8988T (cell line): ENCODE measurements at regions not wholly inside any gene's neighbourhood (a gene's known extent, or its start where the extent isn't known, plus 50 kb on each side); places are given as distances from the start of the nearest gene placed in this dataset.

Experiments
- DNase-seq: peaks from one replicate; pipeline ENCODE4 v3.0.0; 2011

GRCh38 chr15:96747291-96747690 lies 416.8 kb downstream of the NR2F2 start:
- no peak for DNase-seq

GRCh38 chr15:96750361-96750760 lies 419.9 kb downstream of the NR2F2 start:
- DNase-seq: no peak

GRCh38 chr15:96756146-96756545 lies 425.6 kb downstream of the NR2F2 start:
- no peak for DNase-seq

- no peak for DNase-seq
These were observed 426.2 kb downstream of the NR2F2 start for GRCh38 chr15:96756656-96757055.

DNA sequence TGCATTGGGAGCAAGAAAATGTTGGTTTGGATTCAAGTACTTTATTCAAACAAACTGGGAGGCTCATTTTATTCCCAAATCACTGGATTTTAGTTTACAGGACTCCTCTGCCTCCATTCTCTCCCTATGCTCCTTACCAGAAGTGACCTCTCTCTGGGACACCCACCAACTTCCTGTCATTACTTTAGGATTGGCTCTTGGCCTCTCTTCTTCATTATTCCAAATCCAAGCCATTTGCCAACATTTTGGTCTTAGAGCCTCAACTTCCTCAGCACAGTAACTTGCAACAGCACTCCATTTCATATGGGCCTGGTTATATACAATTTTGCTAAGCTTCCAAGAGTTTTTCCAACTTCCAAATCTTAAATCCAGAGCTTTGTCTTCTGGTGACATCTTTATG lies 432.1 kb downstream of the NR2F2 start:
- DNase-seq: no peak

DNA sequence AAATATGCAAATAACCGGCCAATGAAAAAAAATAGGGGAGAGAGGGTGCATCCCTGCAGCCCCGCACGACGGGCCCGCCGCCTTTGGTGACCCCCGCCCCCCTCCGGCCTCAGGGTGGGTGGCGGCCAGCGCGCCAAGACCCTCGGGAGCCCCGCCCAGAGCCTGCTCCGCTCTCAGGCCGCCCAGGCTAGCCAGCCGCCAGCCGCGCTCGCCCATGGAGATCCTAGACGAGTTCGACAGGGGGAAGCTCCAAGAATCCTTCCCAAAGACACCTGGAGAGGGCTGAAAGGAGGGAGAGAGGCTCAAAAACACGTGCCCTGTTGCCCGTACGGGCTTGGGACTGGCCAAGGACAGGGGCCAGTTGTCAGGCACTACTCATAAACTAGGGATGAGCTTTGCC lies 434.0 kb downstream of the NR2F2 start:
- DNase-seq: no peak

- DNase-seq: no peak
These were observed 434.4 kb downstream of the NR2F2 start for GRCh38 chr15:96764946-96765345.

DNA sequence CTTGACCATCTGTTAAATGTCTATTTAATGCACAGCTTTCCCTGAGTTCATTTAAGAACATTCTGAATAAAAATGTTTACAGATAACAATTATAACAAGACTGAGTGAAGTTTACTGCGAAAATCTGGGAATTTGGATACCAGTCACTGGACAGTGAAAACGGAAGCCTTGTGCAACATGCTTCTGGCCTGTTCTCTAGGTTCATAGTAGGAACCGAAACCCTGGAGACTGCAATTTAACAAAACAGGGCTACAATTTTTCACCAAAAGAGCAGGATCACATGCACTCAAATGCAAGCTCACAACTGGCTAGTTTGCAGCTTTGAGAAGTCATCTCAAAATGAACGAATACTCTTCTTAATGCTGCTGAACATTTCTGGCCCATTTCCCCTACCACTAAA lies 435.9 kb downstream of the NR2F2 start:
- no peak for DNase-seq

DNA sequence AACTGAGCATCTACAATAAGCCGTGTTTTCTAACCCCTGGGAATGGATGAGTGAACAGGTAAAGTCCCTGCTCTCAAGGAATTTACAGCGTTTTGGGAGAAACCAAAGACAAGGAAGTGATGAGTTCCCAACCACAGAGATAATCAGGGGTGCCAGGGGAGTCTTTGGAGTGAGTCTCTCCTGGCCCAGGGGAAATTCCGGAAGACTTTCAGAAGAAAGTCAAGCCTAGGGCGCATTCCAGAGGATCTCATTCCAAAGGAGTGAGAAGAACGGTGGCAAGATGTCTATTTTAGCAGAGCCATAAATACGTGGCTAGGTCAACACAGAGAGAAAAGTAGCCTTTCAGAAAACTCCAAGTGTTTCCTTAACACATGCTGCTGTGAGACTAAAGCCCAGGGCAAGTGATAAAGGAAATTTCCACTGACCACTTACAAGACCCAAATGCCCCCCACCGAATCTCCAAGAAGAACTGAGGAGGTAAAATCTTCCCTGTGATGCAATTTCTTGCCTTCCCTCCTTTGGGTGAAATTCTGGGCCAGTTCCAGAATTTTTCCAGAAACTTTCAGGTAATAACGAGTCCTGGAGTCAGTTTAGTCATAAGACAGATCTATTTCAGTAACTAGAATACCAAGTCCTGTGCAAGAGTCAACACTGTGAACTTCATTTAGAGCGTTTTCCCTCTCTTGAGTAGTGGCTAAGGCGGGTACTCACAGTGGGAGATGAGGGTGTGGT lies 437.4 kb downstream of the NR2F2 start:
- peak; percentile 31 for DNase-seq

DNA sequence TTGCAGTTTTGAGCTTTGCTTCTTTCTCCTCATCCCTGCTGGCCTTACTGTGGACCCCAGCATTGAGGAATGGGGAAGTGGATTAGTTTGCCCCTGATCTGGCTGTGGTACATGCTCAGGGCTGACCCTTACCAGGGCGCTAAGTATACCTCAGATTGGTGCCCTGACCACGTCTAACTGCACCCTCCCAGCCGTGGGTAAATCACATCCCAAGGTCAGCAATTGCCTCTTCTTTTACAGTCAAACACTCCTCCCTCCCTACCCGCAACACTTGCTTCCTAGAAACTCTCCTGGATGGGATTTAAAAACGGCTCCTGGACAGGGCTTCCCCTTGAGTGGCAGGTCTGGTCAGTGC lies 437.9 kb downstream of the NR2F2 start:
- DNase-seq: no peak

DNA sequence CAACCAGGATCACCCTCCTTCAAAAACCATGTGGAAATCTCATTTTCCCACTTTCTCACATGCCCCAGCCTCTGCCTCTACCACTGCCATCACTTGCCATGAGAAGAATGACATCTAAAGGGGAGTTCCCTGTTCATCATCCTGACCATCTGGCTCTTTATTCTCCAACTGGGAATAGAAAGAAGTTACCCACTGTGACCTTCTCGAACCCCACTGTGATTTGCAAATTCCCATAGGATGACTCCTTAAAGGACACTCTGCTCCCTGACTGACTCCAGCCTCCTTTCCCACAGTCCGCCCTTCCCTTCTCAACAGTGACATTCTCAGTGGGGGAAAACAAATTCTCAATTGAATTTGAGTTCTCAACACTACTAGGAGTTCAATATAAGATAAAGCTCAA lies 440.5 kb downstream of the NR2F2 start:
- no peak for DNase-seq

DNA sequence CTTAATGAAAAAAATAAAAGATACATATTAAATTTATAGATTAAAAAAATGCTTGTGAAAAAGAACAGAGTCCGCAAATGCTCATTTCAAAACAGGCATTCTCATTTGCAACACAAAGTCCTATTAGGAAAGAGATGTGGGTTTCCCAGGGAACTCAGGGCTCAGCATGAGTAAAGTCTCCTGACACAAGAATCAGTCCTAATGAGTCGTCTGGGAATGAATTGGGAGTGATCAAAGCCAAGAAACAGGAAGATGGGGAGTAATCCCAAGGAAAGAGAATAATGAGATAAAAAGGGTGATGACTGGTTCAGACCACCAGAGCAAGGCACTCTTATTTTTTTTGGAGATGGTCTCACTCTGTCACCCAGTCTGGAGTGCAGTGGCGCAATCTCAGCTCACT lies 443.7 kb downstream of the NR2F2 start:
- DNase-seq: no peak

- DNase-seq: no peak
These were observed 453.2 kb downstream of the NR2F2 start for GRCh38 chr15:96783746-96784145.

DNA sequence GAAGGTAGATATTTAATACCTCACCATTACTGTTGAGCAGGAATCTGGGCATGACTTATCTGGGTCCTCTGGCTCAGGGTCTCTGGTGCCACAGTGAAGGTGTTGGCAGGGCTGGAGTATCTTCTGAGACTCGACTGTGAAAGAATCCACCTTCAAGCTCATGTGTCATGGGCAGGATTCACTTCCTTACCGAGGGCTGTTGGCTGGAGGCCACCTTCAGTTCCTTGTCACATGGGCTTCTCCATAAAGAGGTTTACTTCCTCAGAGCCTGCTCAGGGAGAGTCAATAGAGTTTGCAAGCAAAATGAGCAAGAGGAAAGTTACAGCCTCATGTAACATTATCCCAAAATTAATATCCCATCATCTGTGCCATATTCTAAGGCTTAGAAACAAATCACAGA lies 459.5 kb downstream of the NR2F2 start:
- DNase-seq: no peak

- no peak for DNase-seq
These were observed 461.7 kb downstream of the NR2F2 start for GRCh38 chr15:96792216-96792615.

GRCh38 chr15:96796841-96797240 lies 466.3 kb downstream of the NR2F2 start:
- no peak for DNase-seq

DNA sequence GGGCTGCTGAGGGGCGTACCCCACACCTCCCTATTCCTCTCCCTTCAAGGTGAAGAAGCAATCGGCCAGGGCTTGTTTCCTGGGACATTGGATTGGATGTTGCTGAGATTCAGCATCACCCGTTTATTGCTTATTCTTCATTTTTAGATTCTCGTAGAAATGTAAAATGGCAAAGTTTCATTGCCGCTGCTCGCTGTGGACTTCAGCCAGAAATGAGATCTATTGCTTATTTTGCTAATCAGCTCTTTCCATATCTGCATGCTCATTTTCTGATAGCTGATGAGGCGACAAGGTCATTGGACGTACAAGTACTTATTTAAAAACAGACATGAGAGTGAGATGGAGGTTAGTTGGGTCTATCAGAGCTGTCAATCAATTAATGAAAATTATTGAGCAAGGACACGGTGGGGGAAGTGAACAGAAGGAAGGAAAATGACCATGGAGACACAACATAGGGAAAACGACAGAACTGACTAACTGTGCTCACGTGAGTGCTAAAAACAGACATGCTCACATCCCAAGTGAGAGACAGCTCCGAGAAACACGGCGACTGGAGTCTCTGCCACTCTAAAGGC lies 471.2 kb downstream of the NR2F2 start:
- DNase-seq: no peak

DNA sequence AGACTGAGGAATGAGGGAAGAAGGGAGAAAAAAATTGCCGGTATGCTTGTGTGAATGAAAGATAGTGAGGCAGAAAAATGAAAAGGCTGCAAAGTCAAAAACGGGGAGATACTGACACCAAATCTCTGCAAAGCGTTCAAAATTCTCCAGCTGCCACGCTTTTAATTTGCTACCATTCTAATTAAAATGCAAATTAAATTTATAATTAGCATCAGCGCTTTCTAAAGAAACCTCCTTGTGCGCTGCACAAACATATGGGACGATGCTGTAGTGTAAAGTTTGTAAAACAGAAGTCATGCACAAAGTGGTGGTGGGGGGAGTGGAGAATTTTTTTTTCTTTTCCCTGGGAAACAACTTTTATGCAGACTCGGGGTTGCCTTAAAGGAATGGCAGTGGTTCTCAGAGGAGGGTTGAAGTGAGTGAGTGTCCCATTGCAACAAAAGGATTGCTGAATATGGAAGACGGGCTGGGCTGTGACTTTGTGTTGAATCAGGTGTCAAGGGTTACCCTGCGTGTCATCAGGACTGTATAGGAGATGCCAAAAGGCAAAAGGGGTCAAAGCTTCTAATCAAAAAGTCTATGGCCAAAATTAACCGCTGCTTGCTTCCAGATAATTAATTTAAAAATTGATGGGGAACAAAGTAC lies 472.2 kb downstream of the NR2F2 start:
- no peak for DNase-seq

DNA sequence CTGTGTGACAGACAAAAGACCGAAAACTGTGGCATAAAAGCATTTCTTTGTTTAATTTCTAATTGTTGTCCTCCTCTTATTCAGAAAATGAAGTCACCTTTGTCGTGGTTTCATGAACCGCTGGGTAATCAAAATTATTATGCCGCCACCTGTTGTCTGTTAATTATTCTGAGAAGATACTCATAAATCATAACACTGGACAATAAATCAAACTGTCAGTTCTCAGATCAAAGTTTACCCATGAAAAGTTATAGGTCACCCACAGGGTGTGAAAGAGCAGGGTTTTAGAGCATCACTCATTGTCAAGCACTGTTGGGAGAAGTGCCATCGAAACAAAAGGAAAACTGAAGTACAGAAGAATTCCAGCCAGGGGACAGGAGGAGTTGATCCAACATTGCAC lies 474.3 kb downstream of the NR2F2 start:
- DNase-seq: no peak

DNA sequence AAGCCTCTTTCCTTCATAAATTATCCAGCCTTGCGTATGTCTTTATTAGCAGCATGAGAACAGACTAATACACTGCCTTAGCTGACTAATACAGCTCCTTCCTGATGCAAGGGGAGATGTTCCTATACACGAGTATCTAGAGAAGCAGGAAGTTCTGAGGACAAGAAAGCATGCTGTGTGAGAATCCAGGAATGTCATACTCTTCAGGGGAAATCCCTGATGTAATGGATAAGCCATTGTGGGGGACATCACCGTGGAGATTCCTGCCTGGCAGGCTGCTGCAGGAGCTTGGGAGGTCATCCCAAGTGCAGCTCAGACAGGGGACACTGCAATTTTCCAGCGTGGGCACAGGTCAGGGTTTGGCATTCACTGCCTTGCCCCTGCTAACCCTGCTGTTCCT lies 476.9 kb downstream of the NR2F2 start:
- no peak for DNase-seq

DNA sequence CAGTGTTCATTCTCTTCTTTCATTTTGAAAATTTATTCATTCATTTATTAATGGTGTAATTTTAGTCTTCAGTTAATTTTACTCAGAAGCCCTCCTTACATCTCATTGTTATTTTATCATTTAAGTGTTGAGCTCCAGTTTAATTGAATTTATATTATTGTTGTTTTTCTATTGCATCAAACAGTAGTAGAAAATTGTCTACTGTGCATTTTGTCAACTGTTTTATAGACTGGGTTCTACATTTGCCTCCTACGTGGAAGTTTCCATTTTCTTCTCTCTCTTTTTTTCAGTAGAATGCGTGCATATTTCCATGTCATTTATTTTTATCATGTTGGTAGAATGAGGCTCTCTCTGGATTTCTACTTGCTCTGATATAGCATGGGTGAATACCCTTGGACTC lies 487.4 kb downstream of the NR2F2 start:
- no peak for DNase-seq

GRCh38 chr15:96818861-96819260 lies 488.4 kb downstream of the NR2F2 start:
- no peak for DNase-seq

GRCh38 chr15:96827981-96828380 lies 497.5 kb downstream of the NR2F2 start:
- DNase-seq: no peak

DNA sequence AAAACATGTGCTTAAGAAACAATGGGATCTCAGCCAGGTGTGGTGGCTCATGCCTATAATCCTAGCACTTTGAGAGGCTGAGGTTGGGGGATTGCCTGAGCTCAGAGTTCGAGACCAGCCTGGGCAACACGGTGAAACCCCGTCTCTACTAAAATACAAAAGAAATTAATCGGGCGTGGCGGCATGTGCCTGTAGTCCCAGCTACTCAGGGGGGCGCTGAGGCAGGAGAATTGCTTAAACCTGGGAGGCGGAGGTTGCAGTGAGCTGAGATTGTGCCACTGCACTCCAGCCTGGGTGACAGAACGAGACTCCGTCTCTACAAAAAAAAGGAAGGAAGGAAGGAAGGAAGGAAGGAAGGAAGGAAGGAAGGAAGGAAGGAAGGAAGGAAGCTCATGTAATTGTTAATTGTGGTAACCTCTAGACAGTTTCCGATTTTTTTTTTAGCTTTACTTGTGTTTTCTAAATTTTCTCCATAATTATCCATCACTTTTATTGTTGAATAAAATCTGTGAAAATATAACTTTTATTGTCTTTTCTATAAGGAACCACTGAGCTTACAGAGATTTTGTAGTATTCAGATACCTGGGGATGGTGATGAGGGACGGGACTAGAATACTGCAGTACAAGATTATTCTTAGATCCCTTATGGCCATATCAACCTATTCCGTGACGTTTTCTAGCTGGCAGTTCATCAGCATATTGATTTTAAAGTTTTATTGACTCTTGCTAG lies 506.9 kb downstream of the NR2F2 start:
- no peak for DNase-seq
